Left colon (tissue), 2 donors: ENCODE measurements at regions not wholly inside any gene's neighbourhood (a gene's known extent, or its start where the extent isn't known, plus 50 kb on each side); places are given as distances from the start of the nearest gene placed in this dataset.
"Not testable (repeated sequence)": the region's sequence is repeated elsewhere in the genome, so short reads cannot be mapped to it uniquely, and the experiment has no call there.

Experiments
- ATAC-seq: fragments of 200-7000 bp; cut with Tn5 transposase; one replicate; pipeline ENCODE4 v1.9.1; 2020; ENCODE audit warnings: mild to moderate bottlenecking, moderate library complexity
- DNase-seq, 2 donors: peaks; one replicate each; pipeline ENCODE4 v3.0.0-alpha.2; 2020
- intact Hi-C, 2 donors: fragments of 100-400 bp; cut with DNase I in 1 of 2; cut with micrococcal nuclease in 1 of 2; formaldehyde crosslinking; loops; one replicate each; pipeline versions ENCODE4 v1.11.2 to v1.14.0; 2022; cut with DNase I, micrococcal nuclease
- donor health status: DM: no; HTN: no; CAD: no.
- donor health status: DM: yes; HTN: yes; CAD: no.

- no peak for ATAC-seq
- intact Hi-C loops, result no loop called here
These were observed 185.4 kb upstream of the MTMR8 start for GRCh38 chrX:64580605-64581004.

DNA sequence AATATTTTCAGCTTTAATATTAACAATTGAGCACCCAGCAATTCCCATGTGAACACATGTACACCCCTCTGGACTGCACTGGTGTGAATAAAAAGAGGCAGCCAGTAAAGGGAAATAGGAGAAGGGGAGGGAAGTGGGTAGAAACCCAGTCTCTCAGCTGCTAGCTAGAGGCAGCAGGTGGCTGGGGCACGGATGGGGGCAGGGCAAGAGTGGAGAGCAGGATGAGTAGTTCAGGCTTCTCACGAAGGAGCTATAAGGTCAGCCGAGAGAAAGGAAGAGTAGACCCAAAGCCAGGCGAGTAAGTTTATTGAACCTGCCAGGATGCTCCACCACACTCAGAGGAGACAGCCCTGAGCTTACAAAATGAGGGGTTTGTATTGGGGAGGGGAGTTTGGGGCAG lies 184.8 kb upstream of the MTMR8 start:
- intact Hi-C loops, result no loop called here
- ATAC-seq (no peak), DNase-seq (no peak)

More at GRCh38 chrX:64580605-64581004, 185.4 kb upstream of the MTMR8 start:
- no peak for DNase-seq

DNA sequence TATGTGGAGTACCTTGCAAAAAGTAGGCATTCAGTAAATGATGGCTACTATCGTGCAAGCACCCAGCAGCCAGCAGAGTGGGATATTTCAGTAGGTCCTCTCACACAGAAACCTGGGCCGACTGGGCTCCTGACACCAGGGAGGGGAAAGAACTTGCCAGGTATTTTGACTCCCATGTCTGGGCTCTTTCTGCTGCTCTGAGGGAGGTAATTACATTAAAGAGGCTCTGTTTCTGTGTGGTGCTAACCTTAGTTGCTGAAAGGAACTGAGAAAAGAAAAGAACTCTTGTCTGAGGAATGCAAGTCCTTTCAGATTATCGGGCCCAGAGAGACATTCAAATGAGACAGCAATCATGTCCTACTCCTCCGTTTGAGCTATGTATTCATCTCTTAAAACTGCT lies 175.8 kb upstream of the MTMR8 start:
- DNase-seq (no peak), ATAC-seq (no peak)
- intact Hi-C loops, result no loop called here

DNA sequence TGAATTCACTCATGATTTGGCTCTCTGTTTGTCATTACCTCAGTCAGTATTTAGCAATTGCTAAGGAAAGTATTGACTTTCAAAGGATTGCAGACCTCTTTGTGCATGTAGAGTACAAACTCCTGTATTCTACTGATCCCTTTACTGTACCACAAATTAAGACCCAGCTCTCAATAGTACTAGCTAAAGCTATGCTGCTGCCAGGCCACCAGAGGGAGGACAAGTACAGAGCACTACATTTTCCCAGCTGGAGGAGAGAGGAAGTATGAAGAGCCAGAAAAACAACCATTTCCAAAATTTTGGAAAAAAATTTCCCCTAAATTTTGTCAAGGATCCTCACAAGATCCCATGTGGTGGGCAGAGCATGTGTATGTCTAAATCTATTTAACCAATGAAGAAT lies 175.0 kb upstream of the MTMR8 start:
- no peak for ATAC-seq
- intact Hi-C loops, result no loop called here
- no peak for DNase-seq

- DNase-seq, intact Hi-C loops: not testable (repeated sequence)
These were observed 170.1 kb upstream of the MTMR8 start for GRCh38 chrX:64565348-64565747.

DNA sequence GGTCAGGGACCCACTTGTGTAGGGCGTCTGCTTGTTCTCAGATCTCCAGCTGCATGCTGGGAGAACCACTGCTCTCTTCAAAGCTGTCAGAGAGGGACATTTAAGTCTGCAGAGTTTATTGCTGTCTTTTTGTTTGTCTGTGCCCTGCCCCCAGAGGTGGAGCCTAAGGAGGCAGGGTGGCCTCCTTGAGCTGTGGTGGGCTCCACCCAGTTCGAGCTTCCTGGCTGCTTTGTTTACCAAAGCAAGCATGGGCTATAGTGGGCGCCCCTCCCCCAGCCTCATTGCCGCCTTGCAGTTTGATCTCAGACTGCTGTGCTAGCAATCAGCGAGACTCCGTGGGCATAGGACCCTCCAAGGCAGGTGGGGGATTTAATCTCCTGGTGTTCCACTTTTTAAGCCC lies 154.0 kb upstream of the MTMR8 start:
- peak in 1 of 2 donors; percentile 13 for DNase-seq
- ATAC-seq, intact Hi-C loops: not testable (repeated sequence)

More at GRCh38 chrX:64565348-64565747, 170.1 kb upstream of the MTMR8 start:
- ATAC-seq, result not testable (repeated sequence)

DNA sequence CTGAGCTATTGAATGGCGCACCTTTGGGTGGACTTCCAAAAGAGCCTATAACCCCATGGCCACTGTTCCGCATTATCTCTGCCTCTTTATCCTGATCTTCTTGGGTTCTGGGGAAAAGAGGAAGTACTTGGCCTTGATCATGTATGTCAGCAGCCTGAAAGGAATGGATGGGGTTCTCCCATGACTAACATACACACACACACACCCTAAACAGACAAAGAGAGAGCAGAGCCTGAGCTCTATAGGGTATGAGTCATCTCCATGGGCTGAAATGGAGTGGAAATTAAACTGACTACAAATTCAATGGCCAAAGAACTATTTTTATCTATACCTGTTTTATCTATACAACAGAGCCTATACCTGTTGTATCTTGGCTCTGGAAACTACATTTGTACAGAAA lies 141.5 kb upstream of the MTMR8 start:
- intact Hi-C loops, result no loop called here
- ATAC-seq (no peak), DNase-seq (no peak)
